Heart left ventricle (tissue), 13 donors: ENCODE measurements at regions not wholly inside any gene's neighbourhood (a gene's known extent, or its start where the extent isn't known, plus 50 kb on each side); places are given as distances from the start of the nearest gene placed in this dataset.

Experiments used
- POLR2A ChIP-seq, 2 donors: fragments of 450-650 bp; IDR thresholded peaks; one replicate each; pipeline ENCODE4 v1.6.1; 2017; ENCODE audit warnings: antibody characterized with exemption in 2 of 2, mild to moderate bottlenecking in 2 of 2, moderate library complexity in 2 of 2
- TF ChIP-seq, protein P1 (sequence below), 12 donors: fragments of 200-600 bp; sonication (generic) in 4 of 12; IDR thresholded peaks; one replicate each; pipeline versions ENCODE4 v1.5.0 to v1.8.0; 2018 to 2022; ENCODE audit warnings: antibody characterized with exemption in 12 of 12, mild to moderate bottlenecking in 5 of 12
- donor health status: ischemic (EF 13 %, LVEDD 7.1; RV severe dilation, severe dysfunction).
- donor health status: DM: no; HTN: yes; CAD: no.
- donor health status: DM: no; HTN: no; CAD: no.
- donor health status: ischemic (EF 25% LVEDD 6.9; RV normal size, moderate dysfunction).
- donor health status: ischemic (EF 25% LVEDD 5.7; RV mildly dilated, moderate dysfunction).
- donor health status: ischemic (EF 35%, LVEDD 5.7; RV mildly dilated, moderate dysfunction).
- donor health status: nonischemic (EF 11% LVEDD 7.7; RV severe dilation, severe dysfunction).
- donor health status: DM: yes; HTN: yes; CAD: no.
- donor health status: PGD.
- donor health status: ischemic (EF 29% LVEDD 5.4; RV normal size, mild dysfunction).
- donor health status: nonischemic (EF 23%, LVEDD 6.1; RV moderate dilation, normal function).

DNA sequence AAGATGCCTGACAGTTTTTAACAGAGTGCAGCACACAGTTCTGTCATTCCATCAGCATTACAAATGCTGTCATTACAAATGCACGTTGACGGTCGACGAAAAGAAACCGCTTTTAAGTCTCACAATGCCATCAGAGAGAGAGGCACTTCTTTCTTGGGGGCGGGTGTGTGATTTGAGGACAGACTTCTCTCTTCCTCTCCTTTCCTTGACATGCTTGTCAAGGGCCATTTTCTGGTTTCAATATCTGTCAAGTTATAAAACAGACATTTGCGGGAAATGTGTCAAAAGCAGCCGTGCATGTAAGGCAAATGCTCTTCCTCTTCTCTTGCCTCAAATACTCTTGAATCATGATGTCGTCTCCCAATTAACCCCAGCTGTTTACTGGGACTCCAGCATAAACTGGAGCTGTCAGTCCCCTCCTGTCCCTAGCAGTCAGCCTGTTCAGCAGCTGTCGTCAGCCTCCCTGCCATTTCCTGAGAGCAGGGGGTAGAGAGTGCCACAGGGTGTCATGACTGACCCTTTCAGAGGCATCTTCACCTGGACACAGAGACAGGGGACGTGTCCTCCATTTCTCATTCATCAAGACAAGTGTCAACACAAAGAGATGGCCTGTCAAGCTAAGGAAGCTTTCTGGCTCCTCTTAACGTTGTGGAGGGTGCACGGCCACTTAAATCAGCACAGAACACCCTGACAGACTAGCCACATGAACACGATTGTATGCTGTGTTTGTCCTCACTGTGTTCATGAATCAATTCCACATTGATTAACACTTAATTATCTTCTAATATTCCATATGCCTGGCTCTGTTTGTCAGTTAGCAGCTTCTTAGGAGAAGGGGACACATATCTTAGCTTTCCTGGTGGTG lies 305.4 kb upstream of the RAB6C start:
- TF ChIP-seq, protein P1, sequence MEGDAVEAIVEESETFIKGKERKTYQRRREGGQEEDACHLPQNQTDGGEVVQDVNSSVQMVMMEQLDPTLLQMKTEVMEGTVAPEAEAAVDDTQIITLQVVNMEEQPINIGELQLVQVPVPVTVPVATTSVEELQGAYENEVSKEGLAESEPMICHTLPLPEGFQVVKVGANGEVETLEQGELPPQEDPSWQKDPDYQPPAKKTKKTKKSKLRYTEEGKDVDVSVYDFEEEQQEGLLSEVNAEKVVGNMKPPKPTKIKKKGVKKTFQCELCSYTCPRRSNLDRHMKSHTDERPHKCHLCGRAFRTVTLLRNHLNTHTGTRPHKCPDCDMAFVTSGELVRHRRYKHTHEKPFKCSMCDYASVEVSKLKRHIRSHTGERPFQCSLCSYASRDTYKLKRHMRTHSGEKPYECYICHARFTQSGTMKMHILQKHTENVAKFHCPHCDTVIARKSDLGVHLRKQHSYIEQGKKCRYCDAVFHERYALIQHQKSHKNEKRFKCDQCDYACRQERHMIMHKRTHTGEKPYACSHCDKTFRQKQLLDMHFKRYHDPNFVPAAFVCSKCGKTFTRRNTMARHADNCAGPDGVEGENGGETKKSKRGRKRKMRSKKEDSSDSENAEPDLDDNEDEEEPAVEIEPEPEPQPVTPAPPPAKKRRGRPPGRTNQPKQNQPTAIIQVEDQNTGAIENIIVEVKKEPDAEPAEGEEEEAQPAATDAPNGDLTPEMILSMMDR (IDR thresholded peaks at IDR 0.05) = no peak
- no peak for TF ChIP-seq POLR2A (IDR thresholded peaks at IDR 0.05)
